AG10803 (cell line): ENCODE measurements at regions not wholly inside any gene's neighbourhood (a gene's known extent, or its start where the extent isn't known, plus 50 kb on each side); places are given as distances from the start of the nearest gene placed in this dataset.

Experiments
- DNase-seq: peaks from one replicate; pipeline ENCODE4 v3.0.0; 2010; ENCODE audit warnings: low read depth
- H3K4me3 ChIP-seq: 2 replicates; pipeline ENCODE4 v1.5.1; 2011; ENCODE audit warnings: mild to moderate bottlenecking, low read length, control low read depth
- TF ChIP-seq, protein P1 (sequence below): conservative IDR thresholded peaks from 2 replicates; pipeline ENCODE4 v1.5.1; 2011; ENCODE audit warnings: mild to moderate bottlenecking, low read length, control low read depth, inconsistent platforms

DNA sequence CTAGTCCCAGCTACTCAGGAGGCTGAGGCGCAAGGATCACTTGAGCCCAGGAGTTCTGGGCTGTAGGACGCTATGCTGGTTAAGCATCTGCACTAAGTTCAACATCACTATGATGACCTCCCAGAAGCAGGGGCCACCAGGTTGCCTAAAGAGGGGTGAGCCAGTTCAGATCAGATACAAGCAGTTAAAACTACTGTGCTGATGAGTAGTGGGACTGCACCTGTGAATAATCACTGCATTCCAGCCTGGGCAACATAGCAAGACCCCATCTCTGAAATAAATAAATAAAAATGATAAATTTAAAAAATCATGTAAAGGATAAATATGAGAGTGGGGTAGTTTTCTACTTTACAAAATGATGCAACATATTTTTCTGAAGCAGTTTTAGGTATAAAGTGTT, 106.5 kb downstream of the TMEM170B start:
- H3K4me3 ChIP-seq, result no peak overlapping the region
- TF ChIP-seq, protein P1, sequence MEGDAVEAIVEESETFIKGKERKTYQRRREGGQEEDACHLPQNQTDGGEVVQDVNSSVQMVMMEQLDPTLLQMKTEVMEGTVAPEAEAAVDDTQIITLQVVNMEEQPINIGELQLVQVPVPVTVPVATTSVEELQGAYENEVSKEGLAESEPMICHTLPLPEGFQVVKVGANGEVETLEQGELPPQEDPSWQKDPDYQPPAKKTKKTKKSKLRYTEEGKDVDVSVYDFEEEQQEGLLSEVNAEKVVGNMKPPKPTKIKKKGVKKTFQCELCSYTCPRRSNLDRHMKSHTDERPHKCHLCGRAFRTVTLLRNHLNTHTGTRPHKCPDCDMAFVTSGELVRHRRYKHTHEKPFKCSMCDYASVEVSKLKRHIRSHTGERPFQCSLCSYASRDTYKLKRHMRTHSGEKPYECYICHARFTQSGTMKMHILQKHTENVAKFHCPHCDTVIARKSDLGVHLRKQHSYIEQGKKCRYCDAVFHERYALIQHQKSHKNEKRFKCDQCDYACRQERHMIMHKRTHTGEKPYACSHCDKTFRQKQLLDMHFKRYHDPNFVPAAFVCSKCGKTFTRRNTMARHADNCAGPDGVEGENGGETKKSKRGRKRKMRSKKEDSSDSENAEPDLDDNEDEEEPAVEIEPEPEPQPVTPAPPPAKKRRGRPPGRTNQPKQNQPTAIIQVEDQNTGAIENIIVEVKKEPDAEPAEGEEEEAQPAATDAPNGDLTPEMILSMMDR, result no peak
- no peak for DNase-seq

- DNase-seq, result no peak
- H3K4me3 ChIP-seq, result no peak overlapping the region
- TF ChIP-seq, protein P1, result no peak
Measured at GRCh38 chr6:11644601-11645000, 107.1 kb downstream of the TMEM170B start.

DNA sequence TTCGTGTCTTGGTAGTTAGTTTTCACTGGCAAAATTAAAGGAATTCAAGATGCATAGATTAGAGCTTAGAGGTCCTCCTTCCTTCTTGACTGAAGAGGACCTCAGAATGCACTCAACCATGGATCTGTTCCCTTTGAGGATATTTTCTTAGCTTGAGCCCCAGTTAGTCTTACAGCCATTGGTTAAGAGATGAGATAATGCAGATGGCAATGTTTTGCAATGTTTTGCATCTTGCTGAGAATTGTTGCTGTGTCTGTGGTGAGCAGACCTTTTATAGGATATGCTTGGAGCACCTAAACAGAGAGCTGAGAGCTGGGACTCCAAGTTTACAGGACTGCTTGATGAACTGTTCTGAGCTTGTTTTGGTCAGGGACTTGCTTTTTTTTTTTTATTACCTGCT, 107.5 kb downstream of the TMEM170B start:
- TF ChIP-seq, protein P1, result no peak
- DNase-seq, result peak; percentile 56
- H3K4me3 ChIP-seq, result no peak overlapping the region

DNA sequence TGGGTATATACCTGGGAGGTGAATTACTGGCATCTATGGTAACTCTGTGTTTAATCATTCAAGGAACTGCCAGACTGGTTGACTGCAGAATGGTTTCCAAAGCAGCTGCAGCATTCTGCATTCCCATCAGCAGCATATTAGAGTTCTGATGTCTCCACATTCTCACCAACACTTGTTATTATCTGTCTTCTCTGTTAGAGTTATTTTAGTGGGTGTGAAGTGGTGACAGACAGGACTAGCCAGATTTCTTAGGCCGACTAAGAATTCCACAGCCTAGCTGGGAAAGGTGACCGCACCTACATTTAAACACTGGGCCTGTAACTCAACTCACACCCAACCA, 110.9 kb downstream of the TMEM170B start:
- no peak for DNase-seq
- TF ChIP-seq, protein P1, result no peak
- no peak overlapping the region for H3K4me3 ChIP-seq

DNA sequence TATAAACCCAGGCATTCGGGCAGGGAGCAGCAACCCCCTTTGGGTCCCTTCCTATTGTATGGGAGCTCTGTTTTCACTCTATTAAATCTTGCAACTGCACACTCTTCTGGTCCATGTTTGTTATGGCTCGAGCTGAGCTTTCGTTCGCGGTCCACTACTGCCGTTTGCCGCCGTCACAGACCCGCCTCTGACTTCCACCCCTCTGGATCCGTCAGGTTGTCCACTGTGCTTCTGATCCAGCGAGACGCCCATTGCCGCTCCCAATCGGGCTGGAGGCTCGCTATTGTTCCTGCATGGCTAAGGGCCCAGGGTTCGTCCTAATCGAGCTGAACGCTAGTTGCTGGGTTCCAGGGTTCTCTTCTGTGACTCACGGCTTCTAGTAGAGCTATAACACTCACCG, 111.3 kb downstream of the TMEM170B start:
- DNase-seq, result no peak
- no peak overlapping the region for H3K4me3 ChIP-seq
- TF ChIP-seq, protein P1, result no peak

DNA sequence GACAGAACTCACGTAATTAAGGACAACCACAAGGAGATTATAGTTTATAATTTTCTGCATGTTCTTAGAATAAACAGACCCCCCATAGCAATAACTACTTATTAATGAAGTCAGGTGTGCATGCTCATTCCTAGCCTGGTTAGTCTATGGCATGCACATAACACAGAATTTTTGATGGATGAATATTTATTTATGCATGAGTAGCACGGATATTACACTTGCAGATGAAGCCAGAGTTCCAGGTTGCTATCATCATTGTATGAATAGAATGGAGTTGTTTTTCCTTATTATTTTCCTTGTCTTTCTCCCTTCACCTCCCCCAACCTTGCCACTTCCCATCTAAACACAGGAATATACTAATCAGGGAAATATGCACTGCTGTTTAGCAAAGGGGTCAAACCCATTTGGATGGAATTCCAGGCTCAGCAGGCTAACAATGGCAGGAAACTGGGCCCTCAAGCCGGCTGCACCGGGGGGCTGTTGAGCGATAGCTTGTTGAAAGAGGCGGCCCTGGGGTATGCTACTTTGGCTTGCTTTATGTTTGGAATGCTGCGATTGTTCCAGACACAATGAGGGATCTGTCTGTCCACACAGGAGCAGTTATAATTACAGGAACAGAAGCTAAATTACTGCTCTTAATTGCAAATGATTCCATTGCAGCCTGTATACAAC, 112.6 kb downstream of the TMEM170B start:
- peak; percentile 73 for DNase-seq
- H3K4me3 ChIP-seq, result no peak overlapping the region

GRCh38 chr6:11650711-11651110, 113.2 kb downstream of the TMEM170B start:
- DNase-seq, result peak; percentile 12
- H3K4me3 ChIP-seq, result no peak overlapping the region
- TF ChIP-seq, protein P1, result no peak

More for the DNA sequence above, 112.6 kb downstream of the TMEM170B start:
- TF ChIP-seq, protein P1, result no peak
